ENCODE measurements at regions not wholly inside any gene's neighbourhood (a gene's known extent, or its start where the extent isn't known, plus 50 kb on each side); places are given as distances from the start of the nearest gene placed in this dataset.

DNA sequence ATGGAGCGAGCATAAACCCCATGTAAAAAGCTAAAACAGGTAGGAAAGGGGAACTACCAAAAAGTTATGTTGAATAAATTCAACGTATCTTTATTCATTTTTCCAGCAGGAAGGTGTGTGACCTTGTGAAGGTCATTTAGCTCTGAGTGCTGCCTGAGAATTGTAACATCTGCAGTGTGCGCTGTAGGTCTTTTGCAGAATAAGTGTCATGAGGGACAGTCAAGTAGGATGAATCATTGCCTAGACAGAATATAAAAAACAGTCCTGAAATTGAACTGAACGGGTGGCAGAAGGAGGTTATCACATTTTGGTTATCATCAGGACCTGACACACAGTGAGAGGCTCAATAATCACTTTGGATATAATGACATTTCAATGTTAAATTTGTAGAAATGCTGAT lies 334.8 kb upstream of the NOVA1 start:
- no peak for DNase-seq

DNA sequence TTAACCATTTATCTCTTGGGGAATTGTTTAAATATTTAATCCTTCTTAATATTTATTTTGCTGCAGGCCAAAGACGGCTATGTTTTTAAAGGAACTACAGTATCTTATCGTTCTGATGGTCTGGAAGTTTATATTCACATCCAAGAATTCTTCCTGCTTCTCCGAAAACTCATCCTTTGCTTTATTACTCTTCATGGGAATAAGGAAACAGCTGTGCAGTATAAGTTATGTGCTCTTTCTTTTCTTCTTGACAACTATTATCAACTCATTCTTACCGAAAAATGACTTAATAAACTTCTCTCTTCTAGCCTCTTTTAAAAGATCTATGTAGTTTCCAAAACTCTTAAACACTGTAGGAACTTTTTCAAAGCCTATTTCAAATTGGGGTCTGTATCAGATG lies 335.6 kb upstream of the NOVA1 start:
- DNase-seq, result no peak

DNA sequence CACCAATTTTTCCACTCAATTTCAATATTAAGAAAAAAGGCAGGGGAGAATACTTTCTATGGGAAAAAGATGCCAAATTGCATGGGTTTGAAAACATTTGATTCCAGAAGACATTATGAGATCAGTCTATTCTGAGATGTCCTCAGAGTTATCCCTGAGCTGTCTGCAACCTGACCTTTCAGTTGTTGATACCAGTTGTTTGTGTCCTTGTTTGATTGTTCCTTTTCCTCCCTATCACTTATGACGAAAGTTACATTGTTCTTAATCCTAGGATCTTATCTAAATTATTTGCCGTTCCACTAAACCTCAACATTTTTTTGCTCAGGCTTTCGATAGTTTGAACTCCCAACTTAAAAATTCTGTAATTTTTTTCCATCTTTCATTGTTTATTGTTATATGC lies 336.3 kb upstream of the NOVA1 start:
- DNase-seq, result no peak

DNA sequence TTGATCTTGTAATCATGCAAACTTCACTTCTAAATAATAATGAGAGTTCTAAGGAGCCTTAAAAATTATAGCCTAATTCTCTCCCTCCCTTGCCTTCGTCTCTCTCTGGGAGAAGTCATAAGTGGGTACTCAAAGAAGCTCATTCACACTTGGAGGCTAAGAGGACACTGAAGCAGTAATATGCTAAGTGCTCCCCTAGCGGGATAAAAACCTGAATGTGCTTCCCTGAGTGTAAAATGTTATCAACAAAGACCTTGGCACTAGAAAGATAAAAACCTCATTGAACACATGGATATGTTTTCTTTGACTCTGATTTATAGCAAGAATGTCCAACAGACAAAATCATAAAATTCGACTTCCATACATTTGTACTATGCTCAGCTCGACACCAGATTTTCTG lies 337.9 kb upstream of the NOVA1 start:
- no peak for DNase-seq

DNA sequence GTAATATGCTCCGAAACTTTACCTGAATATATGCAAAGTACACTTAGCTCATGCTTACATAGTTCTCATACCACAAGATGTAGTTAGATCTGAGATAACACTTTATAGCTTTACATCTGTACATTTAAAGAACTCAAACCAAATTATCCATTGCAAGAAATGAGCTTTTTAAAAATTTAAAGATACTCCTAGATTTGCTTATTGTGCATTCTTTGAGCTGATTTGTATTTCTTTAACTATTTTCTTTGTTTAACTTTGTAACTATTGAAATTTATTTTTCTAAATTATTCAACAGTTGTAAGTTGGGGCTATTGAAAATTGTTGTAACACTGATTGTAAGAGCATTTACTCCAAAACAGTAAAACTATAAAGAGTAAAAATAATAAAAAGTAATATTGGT lies 340.2 kb upstream of the NOVA1 start:
- no peak for DNase-seq

DNA sequence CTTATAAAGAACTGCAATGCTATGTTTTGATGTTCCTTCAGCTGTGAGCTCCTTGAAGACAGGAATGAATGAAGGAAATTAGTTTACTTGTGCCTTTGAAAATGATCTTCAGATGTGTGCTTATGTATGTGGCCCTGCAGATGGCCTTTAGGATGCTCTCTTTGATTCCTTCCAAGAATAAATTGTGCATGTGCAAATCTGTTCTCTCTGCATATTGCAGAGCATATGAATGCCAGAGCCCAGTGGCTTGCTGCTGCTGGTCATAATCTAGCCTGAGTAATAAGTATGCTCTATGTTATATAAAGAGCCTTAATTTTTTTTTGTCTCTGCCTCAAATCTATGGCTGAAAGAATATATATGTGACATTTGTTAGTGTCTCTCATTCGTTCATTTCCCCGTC lies 341.9 kb upstream of the NOVA1 start:
- no peak for DNase-seq

DNA sequence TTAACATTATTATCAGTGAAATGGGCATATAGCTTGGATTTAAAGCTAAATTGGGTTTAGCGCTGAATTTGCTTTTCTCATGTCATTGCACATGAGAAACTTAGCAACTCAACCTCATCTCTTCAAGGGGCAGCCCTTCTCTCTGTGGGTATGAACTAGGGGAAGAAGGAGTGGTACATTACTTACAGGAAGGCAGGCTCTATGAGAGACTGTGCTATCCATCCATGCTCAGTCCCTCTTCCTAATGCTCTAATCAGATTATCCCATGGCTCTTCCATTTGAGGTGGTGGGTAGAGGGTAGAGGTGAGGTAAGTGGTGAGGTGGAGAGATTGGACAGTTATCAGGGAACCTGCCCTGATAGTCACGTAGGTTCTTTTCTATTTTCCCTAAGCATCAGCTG lies 343.7 kb upstream of the NOVA1 start:
- no peak for DNase-seq

DNA sequence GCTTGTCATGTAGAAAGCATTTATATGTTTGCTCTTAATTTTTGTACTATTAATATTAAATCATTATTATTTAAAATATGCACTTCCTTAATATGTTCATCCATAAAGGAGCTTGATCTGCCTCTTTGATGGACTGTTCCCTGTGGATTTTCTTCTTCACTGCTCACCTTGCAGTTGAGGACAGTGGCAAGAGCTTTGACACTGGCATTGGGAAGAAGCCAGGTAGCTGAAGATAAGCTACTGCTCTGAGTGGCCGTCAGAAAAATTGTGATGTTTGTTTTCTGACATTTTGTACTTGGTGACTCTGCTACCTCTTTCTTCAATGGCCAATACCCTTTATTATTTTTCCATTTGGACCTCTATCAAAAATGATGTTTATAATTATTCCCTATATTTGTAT lies 349.4 kb upstream of the NOVA1 start:
- DNase-seq, result no peak

DNA sequence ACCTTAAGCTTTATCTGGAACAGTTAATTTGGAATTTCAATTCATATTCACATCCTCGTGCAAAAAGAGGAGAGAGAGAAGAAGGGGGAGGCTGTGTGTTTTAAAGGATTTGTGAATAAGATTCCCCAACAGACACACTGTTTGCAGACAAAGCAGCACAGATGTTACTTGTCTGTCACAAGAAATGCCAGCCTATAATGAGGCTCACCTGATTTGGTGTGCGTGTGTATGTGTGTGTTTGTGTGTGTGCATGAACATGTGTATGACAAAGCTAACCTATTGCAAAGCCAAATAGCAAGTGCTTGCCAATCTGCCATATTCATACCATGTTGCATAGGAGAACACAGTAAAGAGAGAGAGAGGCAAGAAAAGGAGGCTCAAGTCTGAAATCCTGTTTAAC lies 361.6 kb upstream of the NOVA1 start:
- no peak for DNase-seq

DNA sequence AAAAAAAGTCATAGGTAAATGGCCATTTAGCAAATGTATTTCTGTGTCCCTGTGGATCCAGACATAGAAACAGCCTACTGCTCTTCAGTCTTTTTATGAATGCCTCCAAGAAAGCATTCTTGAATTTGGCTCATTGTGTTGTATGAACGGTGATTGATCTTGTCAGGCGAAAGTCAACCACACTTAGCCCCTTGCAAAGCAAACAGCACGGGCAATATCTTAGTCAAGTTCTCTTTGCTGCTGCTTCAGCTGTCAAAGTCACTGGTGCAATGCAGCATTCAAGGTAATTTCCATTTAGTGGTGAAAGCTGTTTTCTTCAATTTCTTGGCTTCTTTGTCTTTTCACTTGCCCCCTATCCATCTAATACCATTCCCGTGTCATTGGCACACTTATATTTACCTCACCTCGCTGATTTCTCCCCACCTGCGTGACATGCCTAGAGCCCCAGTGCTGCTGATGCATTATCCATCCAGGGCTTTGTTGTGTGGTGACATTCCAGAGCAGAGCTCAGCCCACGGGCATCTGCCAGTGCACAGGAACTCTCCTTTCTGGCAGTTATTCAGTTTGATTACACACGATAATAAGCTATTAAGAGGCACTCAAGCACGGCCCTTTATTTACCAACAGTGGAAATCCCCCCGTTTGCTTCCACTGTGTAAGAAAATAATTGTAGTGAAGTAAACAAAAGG lies 362.3 kb upstream of the NOVA1 start:
- DNase-seq, result no peak

DNA sequence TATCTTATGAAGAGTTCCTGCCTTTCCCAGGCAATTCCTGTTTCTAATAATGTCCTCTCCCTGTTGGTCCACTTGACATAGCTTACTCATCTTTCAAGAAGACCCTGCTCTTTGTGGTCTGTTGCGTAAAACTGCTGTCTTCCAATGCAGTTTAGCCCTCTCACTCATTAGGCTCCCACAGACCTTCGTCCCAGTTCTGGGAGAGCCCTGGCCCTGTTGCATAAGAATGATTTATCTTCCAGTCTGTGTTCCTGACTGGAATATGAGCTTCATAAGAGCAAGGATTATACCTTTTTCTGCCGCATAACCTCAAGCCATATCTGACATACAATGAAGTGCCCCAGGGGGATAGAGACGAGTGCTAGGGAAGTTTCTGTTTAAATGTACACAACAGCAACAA lies 365.9 kb upstream of the NOVA1 start:
- no peak for DNase-seq

DNA sequence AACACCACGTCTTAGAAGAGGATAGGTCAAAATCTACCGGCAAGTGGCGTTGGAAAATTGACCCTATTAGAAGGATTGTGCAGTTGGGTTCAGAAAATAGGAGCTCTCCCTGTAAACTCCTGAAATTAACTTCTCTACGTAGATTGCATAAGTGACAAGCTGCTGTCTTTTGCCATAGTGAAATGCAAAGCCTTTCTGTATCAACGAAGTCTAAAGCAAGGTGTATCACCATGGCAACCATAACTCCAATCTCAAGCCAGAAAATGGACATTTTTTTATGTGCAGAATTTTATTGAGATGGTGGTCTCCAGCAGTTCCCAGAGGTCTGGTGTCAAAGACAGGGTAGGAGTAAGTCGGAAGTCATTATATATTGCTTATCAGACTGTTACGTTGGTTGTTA lies 367.7 kb upstream of the NOVA1 start:
- no peak for DNase-seq

DNA sequence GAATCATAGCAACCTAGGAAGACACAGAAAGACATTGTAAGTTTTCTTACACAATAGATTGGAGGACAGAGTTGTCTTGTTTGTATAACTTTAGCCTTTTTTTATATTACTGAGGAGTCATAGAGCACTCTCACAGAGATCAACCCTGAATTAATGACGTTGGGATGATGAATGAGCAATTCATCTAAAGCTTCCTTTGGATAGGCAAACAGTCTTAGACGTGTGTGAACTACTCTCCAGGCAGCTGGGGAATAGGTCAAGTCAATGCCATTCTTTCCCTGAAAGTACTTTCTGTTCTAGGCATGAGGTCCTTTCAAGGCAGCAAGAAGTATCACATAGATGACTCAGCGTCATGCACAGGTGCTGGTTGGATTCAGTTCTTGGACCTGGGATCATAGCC lies 369.1 kb upstream of the NOVA1 start:
- DNase-seq, result no peak

DNA sequence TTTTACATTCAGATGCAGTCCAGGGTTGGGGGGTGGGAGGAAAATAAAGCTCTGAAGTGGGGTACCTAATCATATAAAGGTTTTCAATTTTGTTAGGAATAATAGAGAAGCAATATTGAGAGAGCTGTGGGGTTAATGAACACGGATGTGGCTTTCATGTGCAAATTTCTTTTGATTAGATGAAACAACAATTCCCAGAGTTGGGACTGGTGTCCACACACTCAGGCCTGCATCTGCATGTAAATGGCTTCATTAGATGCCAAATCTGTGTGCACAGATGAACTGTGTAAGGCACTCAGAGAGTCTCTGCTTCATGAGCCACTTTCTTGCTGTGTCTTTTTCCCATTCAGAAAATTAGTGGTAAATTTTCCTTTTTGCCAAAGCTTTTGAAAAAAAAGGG lies 377.1 kb upstream of the NOVA1 start:
- DNase-seq, result no peak

DNA sequence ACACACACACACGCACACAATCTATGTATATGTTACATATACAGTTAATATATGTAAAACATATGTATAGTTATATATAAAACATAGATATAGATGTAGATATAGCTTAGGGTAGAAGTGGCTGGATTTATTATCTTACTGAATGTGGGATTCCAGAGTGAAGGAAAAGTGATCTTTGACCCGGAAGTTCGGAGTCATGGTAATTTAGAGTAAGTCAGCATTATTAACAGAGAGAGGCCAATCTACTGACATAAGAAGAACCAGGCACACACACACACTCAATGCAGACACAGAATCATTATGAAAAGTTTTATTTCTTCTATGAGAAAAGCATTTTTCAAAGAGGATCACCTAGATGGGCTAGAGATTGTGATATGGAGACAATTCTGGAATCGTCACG lies 384.2 kb upstream of the NOVA1 start:
- DNase-seq, result no peak

DNA sequence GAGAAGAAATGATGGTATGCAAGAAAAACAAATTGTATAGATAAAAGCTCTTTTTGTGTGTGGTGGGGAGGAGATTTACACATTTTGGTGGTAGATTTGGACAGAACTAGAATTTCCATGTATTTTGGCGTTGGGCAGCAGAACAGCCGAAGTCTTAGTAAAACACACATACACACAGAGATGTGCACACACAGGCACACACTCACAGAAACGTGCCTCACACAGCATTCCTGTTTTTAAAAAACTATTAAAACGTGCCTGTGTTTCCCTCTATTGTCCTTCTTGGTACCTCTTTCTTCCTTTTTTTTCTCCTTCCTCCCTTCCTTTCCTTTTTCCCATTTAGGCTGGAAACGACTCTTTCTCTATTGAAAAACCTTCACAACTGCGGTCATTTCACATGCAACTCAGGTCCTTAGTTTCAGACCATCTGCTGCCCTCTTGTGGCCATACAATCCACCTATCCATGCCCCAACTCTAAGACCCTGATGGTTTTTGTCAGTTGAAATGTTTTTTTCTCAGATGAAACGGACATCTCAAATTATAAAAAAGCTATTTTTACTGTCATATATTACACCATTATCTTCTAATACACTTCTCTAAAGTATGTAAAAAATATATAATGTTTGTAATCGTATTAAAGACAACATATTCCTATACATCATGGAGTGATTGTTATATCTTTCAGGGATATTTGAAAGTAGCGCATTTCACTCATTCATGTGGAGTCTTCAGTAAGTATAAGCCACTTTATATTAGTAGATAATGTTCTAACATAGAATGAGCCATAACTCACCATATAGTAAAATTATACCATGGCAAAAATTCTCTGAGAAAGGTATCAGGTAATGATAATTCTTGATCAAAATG lies 386.7 kb upstream of the NOVA1 start:
- peak; percentile 23 for DNase-seq

DNA sequence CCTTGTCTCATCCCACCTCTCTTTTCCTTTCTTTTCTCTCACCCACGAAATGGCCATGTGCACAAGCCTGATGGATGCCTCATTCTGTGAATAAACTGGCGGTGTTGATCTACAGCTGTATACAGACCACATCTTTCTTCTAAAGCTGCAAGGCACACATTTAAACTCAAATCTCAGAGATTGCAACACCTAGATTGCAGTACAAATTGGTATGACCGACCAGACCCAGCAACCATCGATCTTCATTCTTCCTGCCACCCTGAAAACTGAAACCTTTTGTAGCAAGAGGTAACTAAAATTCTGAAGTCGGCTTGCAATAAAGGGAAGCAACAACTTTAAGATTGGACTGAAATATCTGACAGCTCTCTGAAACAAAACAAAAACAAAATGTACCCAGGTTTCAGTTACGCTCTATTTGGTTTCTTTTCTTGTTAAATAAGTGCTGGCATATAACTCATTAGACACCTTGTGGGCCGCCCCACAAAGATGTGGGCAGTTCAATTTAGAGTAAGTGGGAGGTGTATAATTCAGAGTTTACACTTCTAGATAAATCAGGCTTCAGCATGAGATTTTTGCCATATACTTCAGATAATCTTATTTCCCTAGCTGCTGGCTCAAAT lies 390.0 kb upstream of the NOVA1 start:
- no peak for DNase-seq

DNA sequence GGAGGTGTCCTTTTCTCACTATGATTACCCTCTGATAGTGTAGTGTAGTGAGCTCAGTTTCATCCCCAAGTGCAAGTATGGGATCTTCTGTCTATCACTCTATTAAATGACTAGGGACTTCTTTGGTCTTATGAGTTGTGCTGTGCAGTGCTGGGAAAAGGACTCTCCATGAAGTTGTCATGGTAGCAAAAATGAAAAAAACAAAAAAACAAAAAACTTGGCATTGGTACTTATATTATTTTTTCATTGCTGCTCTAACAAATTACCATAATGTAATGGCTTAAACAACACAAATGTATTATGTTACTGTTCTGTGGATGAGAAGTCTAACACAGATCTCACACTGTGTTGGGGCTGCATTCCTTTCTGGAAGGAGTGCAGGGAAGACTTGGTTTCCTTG lies 393.1 kb upstream of the NOVA1 start:
- DNase-seq, result no peak

DNA sequence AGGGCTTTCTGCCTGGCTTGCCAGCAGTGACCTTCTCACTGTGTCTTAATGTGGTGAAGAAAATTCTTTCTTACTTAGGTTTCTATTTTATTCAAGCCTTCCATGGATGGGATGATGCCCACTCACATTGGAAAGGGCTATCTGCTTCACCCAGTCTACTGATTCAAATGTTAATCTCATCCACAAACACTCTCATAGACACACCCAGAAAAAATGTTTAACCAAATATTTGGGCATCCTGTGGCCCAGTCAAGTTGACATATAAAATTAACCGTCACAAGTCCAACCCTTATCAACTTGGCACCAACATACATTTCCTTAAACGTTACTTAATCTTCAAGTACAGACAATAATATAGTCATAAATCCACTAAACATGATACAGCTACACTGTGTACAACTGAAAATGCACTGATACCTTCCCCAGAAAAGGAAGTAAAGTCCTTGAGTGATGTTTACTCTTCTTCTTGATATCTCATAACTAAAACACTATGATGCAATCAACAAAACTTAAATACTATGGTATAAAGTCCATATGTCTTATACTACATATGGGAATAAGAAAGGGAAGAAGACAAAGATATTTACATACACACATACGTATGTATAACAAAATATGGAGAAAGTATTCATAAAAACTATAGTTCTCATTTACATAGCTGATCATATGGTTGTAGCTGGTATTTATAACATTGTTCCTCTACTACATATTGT lies 394.7 kb upstream of the NOVA1 start:
- no peak for DNase-seq

DNA sequence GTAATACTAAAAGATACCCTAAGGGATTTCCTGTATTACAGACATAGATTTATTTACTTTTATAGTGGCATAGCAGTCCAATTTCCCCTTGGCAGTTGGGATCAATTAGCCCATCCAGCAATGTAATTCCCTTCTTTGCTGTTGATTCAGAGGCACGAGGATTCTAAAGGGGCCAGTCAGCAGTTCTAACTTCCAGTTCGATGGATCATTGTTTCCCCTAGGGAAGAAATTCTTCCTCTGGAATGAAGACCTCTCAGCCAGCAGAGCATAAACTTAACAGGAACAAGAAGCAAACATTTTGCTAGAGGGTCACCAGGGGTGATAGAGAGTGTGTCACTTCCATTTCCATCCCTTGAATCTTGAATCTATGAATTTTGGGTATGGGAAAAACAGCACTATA lies 395.7 kb upstream of the NOVA1 start:
- no peak for DNase-seq

DNA sequence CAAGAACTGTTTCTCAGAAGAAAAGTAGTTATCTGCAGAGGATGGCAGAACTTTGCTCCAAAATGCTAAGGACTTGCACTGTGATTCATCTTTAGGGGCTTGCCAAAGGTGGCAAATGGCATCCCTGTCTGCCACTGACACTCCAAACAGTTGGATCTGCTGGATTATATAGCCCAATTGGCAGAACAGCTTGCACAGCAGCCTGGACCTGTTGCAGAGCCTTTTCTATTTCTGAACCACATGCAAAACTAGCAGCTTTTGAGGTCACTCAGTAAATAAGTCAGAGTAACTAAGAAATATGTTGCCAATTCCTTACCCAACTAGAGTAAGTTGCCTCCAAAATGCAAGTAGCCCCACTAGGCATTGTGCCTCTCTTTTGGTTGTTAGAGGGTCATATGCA lies 397.5 kb upstream of the NOVA1 start:
- DNase-seq, result no peak

DNA sequence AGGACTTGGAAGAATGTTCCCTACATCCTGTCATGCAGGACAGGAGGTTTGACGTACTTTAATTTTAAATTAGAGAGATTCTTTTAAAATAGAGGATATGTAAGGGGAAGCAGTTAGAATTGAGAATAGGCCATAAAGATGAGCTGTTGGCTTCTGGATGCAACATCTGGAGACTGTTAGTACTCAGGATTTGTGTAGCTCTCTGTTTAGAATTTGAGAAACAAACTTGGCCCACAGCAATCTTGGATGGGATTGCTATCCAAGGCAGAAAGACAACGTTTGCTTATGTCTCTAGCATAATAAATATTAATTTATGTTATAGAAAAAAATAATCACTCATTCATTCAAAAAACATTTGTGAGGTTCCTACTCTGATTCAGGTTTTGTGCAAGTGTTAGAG lies 398.4 kb upstream of the NOVA1 start:
- DNase-seq, result no peak

DNA sequence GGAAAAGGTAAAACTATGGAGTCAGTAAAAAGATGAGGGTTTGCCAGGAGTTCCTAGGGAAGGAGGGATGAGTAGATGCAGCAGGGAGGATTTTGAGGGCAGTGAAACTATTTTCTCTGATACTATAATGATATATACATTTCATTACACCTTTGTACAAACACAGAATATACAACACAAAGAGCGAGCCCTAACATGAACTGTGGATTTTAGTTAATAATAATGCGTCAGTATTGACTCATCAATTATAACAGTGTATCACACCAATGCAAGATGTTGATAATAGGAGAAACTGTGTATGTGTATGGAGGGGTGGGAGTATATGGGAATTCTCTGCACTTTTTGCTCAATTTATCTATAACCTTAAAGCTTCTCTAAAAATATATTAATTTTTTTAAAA lies 404.3 kb upstream of the NOVA1 start:
- no peak for DNase-seq
